ENCODE measurements at regions not wholly inside any gene's neighbourhood (a gene's known extent, or its start where the extent isn't known, plus 50 kb on each side); places are given as distances from the start of the nearest gene placed in this dataset.

GRCh38 chr5:109990723-109991359, 301.1 kb downstream of the MAN2A1 start:
- CTCF ChIA-PET = no interaction called here

GRCh38 chr5:109992264-109992915, 302.7 kb downstream of the MAN2A1 start:
- ChIA-PET POLR2A (no interaction called here), CTCF (no interaction called here)
- no peaks in the 10 kb centered on the region for H3K9me3 ChIP-seq
- DNase-seq (ENCODE audit: low read depth in 1 of 2, low spot score in 1 of 2) = no peak
- ATAC-seq = no peak
- H3K4me1 ChIP-seq = no peaks in the 10 kb centered on the region
- WGBS (ENCODE audit: missing lambda C conversion rate) = 30% methylated on average over 9 of the region's 9 CpGs
- H3K4me3 ChIP-seq = no peak overlapping the region
- TF ChIP-seq MAX (IDR thresholded peaks at IDR 0.05) (no peak), BCL3 (IDR thresholded peaks at IDR 0.05) (no peak), HES2 (IDR thresholded peaks at IDR 0.05) (no peak), CTCF (IDR thresholded peaks at IDR 0.05) (no peak), HMGXB4 (CRISPR knock-in tag; IDR thresholded peaks at IDR 0.05; ENCODE audit: borderline replicate concordance) (no peak), RARB (CRISPR knock-in tag; IDR thresholded peaks at IDR 0.05) (no peak), MAFK (IDR thresholded peaks at IDR 0.05; ENCODE audit: partially characterized antibody) (no peak), KDM1A (IDR thresholded peaks at IDR 0.05; ENCODE audit: low read depth) (no peak), CBX8 (IDR thresholded peaks at IDR 0.05) (no peak), RNF2 (IDR thresholded peaks at IDR 0.05; ENCODE audit: borderline replicate concordance, low read depth) (no peak), BHLHE40 (IDR thresholded peaks at IDR 0.05; ENCODE audit: low read depth, low read length) (no peak), CHD2 (IDR thresholded peaks at IDR 0.05; ENCODE audit: low read length, partially characterized antibody) (no peak), POLR2AphosphoS2 (conservative IDR thresholded peaks at IDR 0.05; ENCODE audit: low read length) (no peak)
- no peak overlapping the region for H3K27ac ChIP-seq
- no peak overlapping the region for H3K4me2 ChIP-seq
- FAIRE-seq = no peak

More at GRCh38 chr5:109990723-109991359, 301.1 kb downstream of the MAN2A1 start:
- Histone ChIP-seq H3K27ac (no peak overlapping the region), H3K9me3 (no peaks in the 10 kb centered on the region), H3K4me1 (no peaks in the 10 kb centered on the region), H3K4me3 (no peak overlapping the region), H3K4me2 (no peak overlapping the region)
- TF ChIP-seq JUN (IDR thresholded peaks at IDR 0.05) (no peak), EP300 (IDR thresholded peaks at IDR 0.05) (no peak), NFE2L2 (conservative IDR thresholded peaks at IDR 0.05; ENCODE audit: low read length) (no peak), HDAC2 (IDR thresholded peaks at IDR 0.05) (no peak), USF2 (IDR thresholded peaks at IDR 0.05) (no peak)
- POLR2A ChIA-PET = no interaction called here
- ATAC-seq (no peak), DNase-seq (ENCODE audit: low read depth in 1 of 2, low spot score in 1 of 2) (no peak), FAIRE-seq (no peak)
- WGBS (ENCODE audit: missing lambda C conversion rate) = 50% methylated on average over 2 of the region's 2 CpGs
